ENCODE measurements at regions not wholly inside any gene's neighbourhood (a gene's known extent, or its start where the extent isn't known, plus 50 kb on each side); places are given as distances from the start of the nearest gene placed in this dataset.

GRCh38 chr6:88359530-88360202 is 193.5 kb upstream of the CNR1 start:
- DNase-seq: no peak

DNA sequence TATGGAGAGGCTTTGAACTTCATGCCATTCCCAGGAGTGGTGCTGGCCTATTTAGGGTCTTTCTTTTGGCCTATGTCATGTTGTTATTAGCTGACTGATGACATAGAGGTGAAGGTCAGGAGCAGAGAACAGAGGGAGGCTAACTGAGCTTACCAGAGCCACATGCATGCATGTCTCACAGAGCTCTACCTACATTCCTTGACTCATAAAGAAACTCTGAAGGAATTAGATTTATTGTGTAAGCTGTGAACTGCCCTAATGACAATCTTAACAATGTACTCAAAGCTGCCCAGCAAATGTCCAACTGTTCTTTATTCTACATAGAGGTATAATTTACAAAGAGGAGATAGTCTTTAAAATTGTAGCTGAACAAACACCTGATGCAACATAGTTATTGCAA is 192.7 kb upstream of the CNR1 start:
- no peak for DNase-seq

DNA sequence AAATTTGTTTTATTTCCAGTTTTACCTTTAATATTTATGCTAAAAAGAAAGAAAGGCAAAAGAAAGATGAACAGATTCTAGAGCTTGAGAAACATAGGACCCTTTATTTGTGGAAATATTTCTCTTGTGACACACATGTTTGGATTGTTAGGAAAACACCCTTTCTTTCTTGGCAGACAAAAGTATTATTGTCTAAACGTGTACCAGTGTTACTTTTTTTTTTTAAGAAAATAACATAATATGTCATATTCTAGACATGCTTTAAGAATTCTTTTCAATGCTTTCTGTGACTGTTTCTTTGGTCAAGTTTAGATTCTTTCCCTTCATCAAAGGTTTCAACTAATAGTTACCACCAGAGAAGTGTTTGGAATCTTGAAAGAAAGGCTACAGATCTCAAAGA is 183.4 kb upstream of the CNR1 start:
- no peak for DNase-seq

DNA sequence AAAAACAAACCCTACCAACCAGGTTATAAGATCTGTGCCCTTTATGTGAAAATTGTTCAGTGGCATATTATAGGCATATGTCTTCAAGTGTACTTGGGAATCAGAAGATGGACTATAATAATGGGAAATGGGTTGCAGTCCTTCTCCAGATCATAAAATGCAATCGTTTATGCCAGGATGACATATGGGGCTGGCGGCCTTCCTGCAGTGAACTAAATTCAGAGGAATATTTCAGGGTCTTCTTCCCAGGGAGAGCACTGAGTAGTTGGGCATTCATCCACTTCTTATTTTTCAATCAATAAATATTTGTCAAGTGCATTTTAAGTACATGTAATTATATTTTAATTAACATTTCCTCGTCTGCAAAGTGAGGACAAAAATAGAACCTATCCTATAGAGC is 176.2 kb upstream of the CNR1 start:
- no peak for DNase-seq

- DNase-seq: no peak
Measured at GRCh38 chr6:88339761-88340160, 173.6 kb upstream of the CNR1 start.

GRCh38 chr6:88321306-88321705 is 155.2 kb upstream of the CNR1 start:
- DNase-seq: no peak

- DNase-seq: no peak
Measured at GRCh38 chr6:88311561-88311960, 145.4 kb upstream of the CNR1 start.

DNA sequence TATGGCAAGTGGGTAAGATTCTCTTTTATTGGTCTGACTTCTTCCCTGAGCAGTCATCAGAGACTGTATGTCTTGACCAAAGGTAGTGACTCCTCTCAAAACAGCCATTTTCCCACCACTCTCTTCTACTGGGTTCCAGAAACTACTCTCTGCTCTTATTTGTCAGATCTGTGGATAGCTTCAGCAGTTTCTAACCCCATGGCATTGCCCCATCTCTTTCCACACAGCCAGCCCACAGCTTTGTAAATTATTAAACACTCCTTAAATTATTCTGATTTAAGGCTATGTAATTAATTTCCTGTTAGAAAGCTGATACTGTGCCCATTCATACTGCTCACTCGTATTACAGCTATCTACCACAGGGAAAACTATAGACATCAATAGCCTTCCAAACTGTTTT is 138.4 kb upstream of the CNR1 start:
- no peak for DNase-seq

- no peak for DNase-seq
Measured at GRCh38 chr6:88302769-88303225, 136.7 kb upstream of the CNR1 start.

DNA sequence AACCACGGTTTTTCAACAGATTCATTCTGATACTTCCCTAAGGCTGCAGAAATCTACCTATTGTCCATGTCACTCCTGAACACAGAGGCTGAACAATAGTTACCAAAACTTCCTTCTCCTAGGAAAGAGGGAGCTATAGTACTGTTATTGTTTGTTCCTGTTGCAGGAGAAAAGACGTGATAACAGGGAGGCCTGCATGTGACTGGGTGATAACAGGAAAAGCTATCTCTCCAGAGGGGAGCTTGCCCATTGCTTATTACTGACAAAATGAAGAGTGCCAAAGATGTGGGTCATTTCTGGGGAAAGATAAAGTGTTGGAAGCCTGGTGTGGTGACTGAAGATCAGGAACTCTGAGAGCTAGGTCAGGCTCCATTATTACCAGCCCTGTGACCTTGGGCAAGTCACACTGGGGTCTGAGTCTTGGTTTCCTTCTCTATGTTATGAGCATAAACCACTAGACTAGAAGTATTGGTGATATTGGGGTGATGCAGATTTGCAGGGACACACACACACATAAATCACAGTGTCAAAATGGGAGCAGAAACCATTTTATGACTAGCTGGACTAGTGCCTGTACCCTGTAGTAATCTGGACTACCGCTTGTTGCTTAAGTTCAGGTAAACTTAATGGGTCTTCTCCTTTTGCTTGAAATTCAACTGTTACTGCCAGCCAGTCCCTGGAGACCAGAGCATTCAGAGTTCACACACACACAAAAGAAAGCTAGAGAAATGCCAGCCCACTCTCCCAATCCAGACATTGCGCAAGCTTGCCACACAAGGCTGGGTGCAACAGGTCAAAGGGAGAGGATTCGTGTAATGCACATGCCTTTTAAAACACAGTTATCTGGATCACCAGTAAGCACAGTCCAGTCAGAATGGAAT is 136.0 kb upstream of the CNR1 start:
- no peak for DNase-seq

DNA sequence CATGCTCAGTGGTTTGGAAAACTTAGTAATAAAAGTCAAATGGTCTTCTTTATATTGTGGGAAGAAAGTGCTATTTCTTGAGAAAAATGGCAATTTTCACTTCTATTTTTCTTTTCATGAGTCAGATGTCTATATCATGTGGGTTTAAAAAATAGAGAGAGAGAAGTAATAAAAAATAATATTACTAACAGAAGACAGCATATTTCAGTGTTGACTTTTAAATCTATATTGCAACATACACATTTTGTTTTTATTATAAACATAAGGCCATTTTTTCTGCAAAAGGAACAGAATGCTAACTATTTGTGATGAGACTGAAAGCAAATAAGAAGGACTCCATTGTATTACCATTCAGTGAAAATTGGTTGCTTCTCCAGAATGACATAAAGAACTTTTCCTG is 135.1 kb upstream of the CNR1 start:
- no peak for DNase-seq

DNA sequence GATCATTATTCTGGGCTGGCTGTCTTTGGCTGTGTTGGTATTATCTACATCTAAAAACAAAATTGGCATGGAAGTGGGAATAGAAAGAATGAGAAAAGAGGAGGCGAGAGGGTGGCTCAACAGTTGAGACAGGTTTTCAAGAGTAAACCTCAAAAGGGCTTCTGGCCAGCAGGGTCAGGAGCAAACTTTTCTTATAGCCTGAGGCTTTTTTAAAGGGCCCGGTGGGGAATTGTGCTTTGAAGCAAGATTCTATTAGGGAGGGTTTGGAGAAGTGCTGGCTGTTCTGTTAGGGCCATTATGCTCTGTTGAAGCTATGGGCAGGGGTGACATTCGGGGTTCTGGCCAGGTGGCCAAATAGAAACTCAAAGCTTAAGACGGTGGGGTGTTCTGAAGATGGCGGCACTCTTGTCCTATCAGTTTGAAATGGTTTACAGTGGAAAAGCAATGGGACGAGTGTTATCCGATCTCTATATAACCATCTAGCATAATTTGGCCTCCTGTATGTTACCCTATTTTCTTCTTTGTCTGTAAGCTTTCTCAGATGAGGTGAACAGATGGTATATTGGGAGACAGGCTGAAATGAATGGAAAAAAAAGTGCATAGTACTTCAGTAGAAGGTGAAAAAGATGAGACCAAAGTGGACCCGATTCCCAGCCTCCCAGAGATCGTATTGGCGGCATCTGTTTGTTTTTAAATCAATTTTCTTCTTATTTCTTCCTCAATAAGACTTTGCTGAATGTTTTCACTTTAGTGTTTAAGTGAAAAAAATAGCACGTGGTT is 132.1 kb upstream of the CNR1 start:
- DNase-seq: no peak

- DNase-seq: no peak
Measured at GRCh38 chr6:88296694-88297093, 130.5 kb upstream of the CNR1 start.

GRCh38 chr6:88295663-88296062 is 129.5 kb upstream of the CNR1 start:
- no peak for DNase-seq

DNA sequence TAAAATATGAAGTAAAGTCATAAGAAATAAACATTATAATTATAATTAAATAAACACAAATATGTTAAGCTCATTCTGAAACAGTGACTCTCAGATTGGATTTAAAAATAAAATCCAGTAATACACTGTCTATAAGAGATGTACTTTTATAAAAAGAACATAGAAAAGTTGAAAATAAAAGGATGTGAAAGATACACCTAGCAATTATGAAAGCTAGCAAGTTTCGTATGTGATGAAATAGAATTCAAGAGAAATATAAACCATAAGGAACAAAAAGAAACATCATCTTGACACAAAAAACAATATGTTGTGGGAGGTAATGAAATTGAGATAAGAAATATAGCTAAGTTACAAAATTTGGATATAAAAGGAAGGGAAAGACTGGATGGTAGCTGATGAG is 128.6 kb upstream of the CNR1 start:
- no peak for DNase-seq

GRCh38 chr6:88290411-88290810 is 124.3 kb upstream of the CNR1 start:
- DNase-seq: no peak

DNA sequence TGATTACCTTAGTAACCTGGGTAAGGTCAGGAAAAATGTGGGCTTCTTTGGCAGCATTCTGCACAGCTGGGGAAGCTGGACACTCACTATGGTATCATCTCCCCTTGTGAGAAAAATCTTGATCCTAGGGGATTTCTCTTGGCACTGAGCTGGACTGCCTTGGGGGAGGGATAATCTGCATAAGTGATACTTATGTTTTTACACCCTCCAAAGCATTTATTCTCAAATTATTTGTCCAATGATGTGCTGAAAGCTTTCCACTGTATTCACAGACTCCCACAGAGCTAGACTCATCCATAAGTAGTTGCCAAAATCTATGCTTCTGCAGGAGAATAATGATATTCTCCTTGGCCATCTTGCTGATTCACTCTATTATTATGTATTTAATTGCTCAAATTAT is 121.5 kb upstream of the CNR1 start:
- DNase-seq: no peak

DNA sequence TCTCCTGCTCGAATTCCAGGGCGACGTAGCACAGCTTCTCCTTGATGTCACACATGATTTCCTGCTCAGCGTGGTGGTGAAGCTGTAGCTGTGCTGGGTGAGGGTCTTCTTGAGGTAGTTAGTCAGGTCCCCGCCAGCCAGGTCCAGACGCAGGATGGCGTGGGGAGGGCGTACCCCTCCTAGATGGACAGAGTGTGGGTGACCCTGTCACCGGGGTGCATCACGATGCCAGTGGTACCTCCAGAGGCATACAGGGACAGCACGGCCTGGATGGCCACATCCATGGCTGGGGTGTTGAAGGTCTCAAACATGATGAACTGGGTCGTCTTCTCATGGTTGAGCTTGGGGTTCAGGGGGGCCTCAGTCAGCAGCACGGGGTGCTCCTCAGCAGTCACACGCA is 110.2 kb upstream of the CNR1 start:
- no peak for DNase-seq

GRCh38 chr6:88268508-88268907 is 102.4 kb upstream of the CNR1 start:
- no peak for DNase-seq

DNA sequence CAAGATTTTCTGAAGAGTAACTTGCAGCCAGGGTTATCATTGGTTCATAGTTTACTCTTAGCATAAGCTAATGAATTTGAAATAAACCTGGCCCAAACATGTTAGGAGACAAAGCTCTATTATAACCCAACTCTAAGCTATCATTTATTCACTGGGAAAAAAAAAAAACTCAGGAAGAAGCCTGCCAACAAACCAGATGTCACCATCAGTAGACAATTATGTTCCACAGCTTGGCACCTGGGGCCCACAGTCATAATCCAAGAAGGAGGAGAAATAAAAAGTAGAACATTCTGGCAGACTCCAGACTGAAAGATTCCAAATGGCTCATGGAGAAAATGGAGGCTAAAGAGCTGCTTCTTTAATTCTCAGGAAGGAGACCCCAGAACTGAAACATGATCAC is 100.0 kb upstream of the CNR1 start:
- no peak for DNase-seq

DNA sequence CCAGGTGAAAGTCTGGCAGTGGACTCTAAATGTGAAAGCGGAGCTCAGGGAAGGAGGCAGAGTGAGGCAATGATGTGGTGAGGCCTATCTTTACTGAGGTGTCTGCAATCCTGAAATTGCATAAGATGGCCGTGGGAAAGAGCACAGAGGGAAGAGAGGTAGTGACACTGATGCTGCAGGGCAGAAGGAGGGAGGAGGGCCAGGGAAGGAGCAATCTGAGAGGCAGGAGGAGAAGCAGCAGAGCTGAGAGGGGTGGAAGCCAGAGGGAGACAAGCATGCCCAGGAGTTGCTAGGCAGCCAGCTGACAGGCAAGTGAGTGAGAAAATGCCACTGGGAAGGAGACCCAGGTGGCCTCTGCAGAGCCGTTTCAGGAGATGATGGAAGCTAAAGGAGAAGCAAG is 97.4 kb upstream of the CNR1 start:
- DNase-seq: peak in 1 of 51 donors; percentile 6

DNA sequence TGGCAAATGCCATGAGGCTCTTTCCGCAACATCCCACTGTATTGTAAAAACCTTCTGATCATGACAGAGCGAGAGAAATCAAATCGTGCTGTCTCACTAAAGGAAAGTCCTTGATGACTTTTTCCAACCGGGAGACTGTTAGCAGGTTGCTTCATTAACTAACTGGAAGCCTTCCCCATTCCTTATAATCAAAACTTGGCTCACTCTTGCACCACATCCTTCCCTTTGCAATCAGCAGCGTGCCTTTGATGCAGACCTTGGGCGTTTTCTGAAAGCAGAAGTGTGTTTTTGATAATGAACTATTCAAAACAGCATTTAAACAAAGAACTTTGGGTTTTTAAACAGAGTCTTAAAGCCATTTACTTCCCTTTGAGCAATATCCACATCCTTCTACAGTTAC is 96.2 kb upstream of the CNR1 start:
- no peak for DNase-seq
